ENCODE measurements at regions not wholly inside any gene's neighbourhood (a gene's known extent, or its start where the extent isn't known, plus 50 kb on each side); places are given as distances from the start of the nearest gene placed in this dataset.
"Not testable (repeated sequence)": the region's sequence is repeated elsewhere in the genome, so short reads cannot be mapped to it uniquely, and the experiment has no call there.

DNA sequence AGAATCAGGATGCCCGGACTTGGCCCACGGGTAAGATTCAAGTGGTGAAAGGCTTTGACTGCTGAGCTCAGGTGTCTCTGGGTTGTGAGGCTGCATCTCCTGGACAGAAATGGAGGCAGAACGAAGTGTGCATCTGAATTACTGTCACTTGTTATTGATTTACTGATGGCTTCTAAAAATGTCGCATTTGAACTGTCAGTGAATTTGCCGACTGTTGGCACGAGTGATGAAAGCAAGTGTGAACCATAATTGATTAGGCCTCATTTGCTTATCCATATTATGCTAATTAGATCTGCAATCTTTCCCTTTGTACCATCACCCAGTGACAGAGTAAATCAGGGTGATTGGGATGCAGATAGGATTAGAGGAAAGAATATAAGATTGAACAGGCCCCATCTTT is 252.4 kb downstream of the NUF2 start:
- no peak for DNase-seq (ENCODE audit: low read depth)

GRCh38 chr1:163580926-163581325 is 259.2 kb downstream of the NUF2 start:
- DNase-seq (ENCODE audit: low read depth): no peak

- DNase-seq (ENCODE audit: low read depth): no peak
Measured at GRCh38 chr1:163583661-163584181, 262.0 kb downstream of the NUF2 start.

- no peak for DNase-seq (ENCODE audit: low read depth)
Measured at GRCh38 chr1:163585796-163586195, 264.0 kb downstream of the NUF2 start.

GRCh38 chr1:163588796-163589195 is 267.0 kb downstream of the NUF2 start:
- no peak for DNase-seq (ENCODE audit: low read depth)

GRCh38 chr1:163589735-163590134 is 268.0 kb downstream of the NUF2 start:
- DNase-seq (ENCODE audit: low read depth): no peak

- not testable (repeated sequence) for DNase-seq (ENCODE audit: low read depth)
Measured at GRCh38 chr1:163591131-163591530, 269.4 kb downstream of the NUF2 start.

GRCh38 chr1:163592623-163593022 is 270.9 kb downstream of the NUF2 start:
- not testable (repeated sequence) for DNase-seq (ENCODE audit: low read depth)

DNA sequence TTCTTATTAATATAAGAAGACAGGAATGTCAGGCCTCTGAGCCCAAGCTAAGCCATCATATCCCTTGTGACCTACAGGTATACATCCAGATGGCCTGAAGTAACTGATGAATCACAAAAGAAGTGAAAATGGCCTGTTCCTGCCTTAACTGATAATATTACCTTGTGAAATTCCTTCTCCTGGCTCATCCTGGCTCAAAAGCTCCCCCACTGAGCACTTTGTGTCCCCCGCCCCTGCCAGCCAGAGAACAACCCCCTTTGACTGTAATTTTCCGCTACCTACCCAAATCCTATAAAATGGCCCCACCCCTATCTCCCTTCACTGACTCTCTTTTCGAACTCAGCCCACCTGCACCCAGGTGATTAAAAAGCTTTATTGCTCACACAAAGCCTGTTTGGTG is 274.4 kb downstream of the NUF2 start:
- not testable (repeated sequence) for DNase-seq (ENCODE audit: low read depth)

GRCh38 chr1:163596541-163597258 is 274.9 kb downstream of the NUF2 start:
- DNase-seq (ENCODE audit: low read depth): no peak

DNA sequence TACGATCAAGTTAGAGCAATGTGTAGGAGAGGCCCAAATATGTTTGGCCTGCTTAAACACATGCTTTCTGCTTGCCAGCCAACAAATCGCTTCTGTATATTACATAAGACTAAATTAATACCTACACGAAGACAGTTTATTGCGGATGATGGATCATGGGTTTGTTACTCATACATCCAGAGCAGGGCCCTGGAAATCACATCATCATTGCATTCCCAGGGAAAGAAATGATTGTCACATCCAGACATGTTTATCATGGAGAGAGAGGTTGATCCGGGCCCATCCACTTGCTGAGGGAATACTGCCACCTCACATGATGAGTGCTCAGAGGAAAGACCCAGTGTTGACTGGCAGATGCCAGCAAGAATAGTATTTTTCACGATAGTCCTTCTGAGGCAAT is 282.6 kb downstream of the NUF2 start:
- DNase-seq (ENCODE audit: low read depth): no peak

GRCh38 chr1:163604896-163605295 is 283.1 kb downstream of the NUF2 start:
- no peak for DNase-seq (ENCODE audit: low read depth)

GRCh38 chr1:163608979-163609378 is 287.2 kb downstream of the NUF2 start:
- no peak for DNase-seq (ENCODE audit: low read depth)

DNA sequence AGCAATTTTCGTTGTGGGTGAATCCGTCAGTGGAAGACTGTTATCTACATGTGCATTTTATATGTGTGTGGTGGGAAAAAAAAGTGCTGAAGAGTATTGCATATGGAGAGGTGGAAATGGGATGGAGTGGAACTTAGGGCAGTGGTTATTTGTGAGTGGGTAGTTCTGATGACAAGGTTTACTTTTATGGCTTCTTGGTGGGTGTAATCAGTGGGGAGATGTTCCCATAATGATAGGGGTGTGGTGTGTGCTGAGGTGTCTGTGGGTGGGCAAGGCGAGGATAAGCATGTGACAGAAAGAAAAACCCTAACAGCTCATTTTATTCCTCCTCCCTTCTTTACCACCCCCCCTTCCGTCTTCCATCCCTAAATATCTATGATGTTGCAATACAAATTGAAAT is 288.1 kb downstream of the NUF2 start:
- no peak for DNase-seq (ENCODE audit: low read depth)

DNA sequence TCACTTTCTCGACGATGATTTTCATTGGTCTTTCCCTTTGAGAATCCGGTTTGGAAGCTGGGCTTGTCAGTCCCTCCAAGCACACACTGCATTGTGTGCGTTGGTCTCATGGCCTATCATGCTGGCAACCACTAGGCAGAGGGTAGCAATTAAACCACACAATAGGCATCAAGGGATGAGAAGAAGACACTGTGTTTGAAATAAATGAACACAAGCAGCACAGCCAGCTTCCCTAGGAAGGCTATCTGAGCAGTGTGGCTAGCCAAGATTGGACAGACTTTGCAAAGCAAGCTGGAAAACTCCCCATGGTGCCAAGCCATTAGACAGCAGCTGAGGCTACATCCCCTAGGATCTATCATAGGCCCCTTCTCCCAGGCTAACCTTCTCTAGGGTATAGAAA is 288.7 kb downstream of the NUF2 start:
- no peak for DNase-seq (ENCODE audit: low read depth)

GRCh38 chr1:163614361-163614760 is 292.6 kb downstream of the NUF2 start:
- no peak for DNase-seq (ENCODE audit: low read depth)

GRCh38 chr1:163628034-163628773 is 306.4 kb downstream of the NUF2 start:
- no peak for DNase-seq (ENCODE audit: low read depth)

- no peak for DNase-seq (ENCODE audit: low read depth)
Measured at GRCh38 chr1:163632269-163632668, 310.5 kb downstream of the NUF2 start.

GRCh38 chr1:163633366-163633765 is 311.6 kb downstream of the NUF2 start:
- DNase-seq (ENCODE audit: low read depth): no peak

- DNase-seq (ENCODE audit: low read depth): not testable (repeated sequence)
Measured at GRCh38 chr1:163645676-163646075, 323.9 kb downstream of the NUF2 start.

- no peak for DNase-seq (ENCODE audit: low read depth)
Measured at GRCh38 chr1:163650624-163651023, 328.9 kb downstream of the NUF2 start.

DNA sequence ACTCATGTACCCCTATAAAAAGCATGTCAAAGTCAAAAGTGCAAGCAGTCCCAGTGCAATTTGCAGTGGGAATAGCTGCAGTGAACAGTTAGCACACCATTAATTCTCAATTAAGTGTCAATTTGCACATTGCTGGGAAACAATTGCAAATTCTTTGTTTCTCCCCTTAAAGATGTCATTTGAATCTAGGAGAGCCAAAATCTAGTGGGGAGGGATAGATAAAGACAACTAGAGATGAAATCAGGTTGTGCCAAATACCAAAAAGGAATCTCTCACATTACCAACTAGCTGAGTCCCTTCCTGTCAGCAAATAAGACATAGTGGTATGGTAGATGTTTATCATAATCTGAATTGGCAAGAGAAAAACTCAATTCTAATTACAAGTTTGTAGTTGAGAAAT is 330.7 kb downstream of the NUF2 start:
- DNase-seq (ENCODE audit: low read depth): no peak

DNA sequence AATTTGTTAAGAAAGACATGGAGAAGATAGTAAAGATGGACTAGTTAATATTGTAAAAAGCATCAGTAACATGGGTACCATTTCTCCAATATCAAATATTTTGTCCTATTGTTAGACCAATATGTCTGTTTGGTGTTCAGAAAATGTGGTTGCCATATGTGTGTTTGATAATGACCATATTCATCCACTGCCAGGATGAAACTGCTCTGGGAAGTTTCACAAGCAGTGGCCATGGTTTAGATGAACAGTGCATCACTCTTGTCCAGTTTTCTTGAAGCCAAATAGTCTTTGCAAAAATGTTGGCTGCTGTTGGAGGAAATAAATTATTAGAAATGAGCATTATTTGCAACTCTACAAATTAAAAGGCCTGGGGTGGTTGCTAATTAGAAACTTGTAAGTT is 333.8 kb downstream of the NUF2 start:
- DNase-seq (ENCODE audit: low read depth): no peak
